Ramos (cell line): ENCODE measurements at regions not wholly inside any gene's neighbourhood (a gene's known extent, or its start where the extent isn't known, plus 50 kb on each side); places are given as distances from the start of the nearest gene placed in this dataset.

Experiments
- in situ Hi-C: fragments of 300-500 bp; cut with MboI; formaldehyde crosslinking; loops from one replicate; pipeline ENCODE4 v1.14.3; 2022; ENCODE audit warnings: low sequenced_read_pairs; ENCODE audit not compliant: unreplicated experiment

GRCh38 chr16:85425074-85425662, 188.0 kb upstream of the GSE1 start:
- in situ Hi-C loops: no loop called here

GRCh38 chr16:85426806-85427205, 186.3 kb upstream of the GSE1 start:
- in situ Hi-C loops: no loop called here

GRCh38 chr16:85428168-85428898, 184.8 kb upstream of the GSE1 start:
- in situ Hi-C loops: no loop called here

- in situ Hi-C loops: no loop called here
These were observed 184.0 kb upstream of the GSE1 start for GRCh38 chr16:85428899-85429775.

- in situ Hi-C loops: no loop called here
These were observed 183.2 kb upstream of the GSE1 start for GRCh38 chr16:85429776-85430522.

GRCh38 chr16:85430523-85431421, 182.3 kb upstream of the GSE1 start:
- in situ Hi-C loops: no loop called here

GRCh38 chr16:85431431-85432124, 181.5 kb upstream of the GSE1 start:
- in situ Hi-C loops: no loop called here

- in situ Hi-C loops: no loop called here
These were observed 180.5 kb upstream of the GSE1 start for GRCh38 chr16:85432606-85433005.

- in situ Hi-C loops: no loop called here
These were observed 179.6 kb upstream of the GSE1 start for GRCh38 chr16:85433477-85433876.

GRCh38 chr16:85435286-85435685, 177.8 kb upstream of the GSE1 start:
- in situ Hi-C loops: no loop called here

GRCh38 chr16:85435700-85436099, 177.4 kb upstream of the GSE1 start:
- in situ Hi-C loops: no loop called here

- in situ Hi-C loops: no loop called here
These were observed 176.9 kb upstream of the GSE1 start for GRCh38 chr16:85436207-85436606.

- in situ Hi-C loops: no loop called here
These were observed 176.4 kb upstream of the GSE1 start for GRCh38 chr16:85436636-85437165.

- in situ Hi-C loops: no loop called here
These were observed 175.7 kb upstream of the GSE1 start for GRCh38 chr16:85437166-85438052.

- in situ Hi-C loops: no loop called here
These were observed 174.0 kb upstream of the GSE1 start for GRCh38 chr16:85438981-85439685.

- in situ Hi-C loops: loop anchor here (5.0 to 10.0 kb wide), 2 partner anchors 167 to 464 kb away; no protein-coding TSS in a partner anchor
These were observed 172.4 kb upstream of the GSE1 start for GRCh38 chr16:85440744-85441143.
